GM12892 (cell line): ENCODE measurements at regions not wholly inside any gene's neighbourhood (a gene's known extent, or its start where the extent isn't known, plus 50 kb on each side); places are given as distances from the start of the nearest gene placed in this dataset.

ENCODE experiments used
- POLR2A ChIP-seq: IDR thresholded peaks from 2 replicates; pipeline ENCODE4 v1.6.1; 2011; ENCODE audit warnings: low read depth, low read length, control low read depth
- POLR2AphosphoS5 ChIP-seq: IDR thresholded peaks from 2 replicates; pipeline ENCODE4 v1.6.1; 2011; ENCODE audit warnings: low read depth, low read length, control low read depth
- TAF1 ChIP-seq: IDR thresholded peaks from 2 replicates; pipeline ENCODE4 v1.6.1; 2011; ENCODE audit warnings: low read depth, mild to moderate bottlenecking, control low read depth, low read length, borderline replicate concordance

DNA sequence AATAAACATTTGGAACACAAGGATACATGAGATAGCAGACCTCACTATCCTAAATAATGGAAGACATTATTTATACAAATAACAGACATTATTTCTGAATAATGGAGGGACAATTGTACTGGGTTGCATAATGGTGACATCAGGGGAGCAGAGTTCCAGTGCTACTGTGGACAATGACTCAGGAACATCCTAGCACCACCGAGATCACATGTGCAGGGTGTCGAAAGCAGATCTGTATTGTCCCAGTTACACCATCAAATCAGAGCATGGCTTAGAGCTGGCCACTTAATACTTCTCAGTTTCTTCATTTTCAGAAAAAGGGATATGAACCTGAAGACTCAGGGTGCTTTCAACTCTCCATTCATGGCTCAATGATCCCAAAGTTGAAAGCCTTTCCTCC is 249.1 kb upstream of the RBMS1 start:
- TF ChIP-seq POLR2A (no peak), POLR2AphosphoS5 (no peak), TAF1 (no peak)
